Epithelial cell of esophagus (primary cell): ENCODE measurements at regions not wholly inside any gene's neighbourhood (a gene's known extent, or its start where the extent isn't known, plus 50 kb on each side); places are given as distances from the start of the nearest gene placed in this dataset.
A peak's percentile ranks its signal among the peaks of the same experiment; 100 is the strongest.
"Not testable (repeated sequence)": the region's sequence is repeated elsewhere in the genome, so short reads cannot be mapped to it uniquely, and the experiment has no call there.

ENCODE experiments used
- DNase-seq: peaks from one replicate; pipeline ENCODE4 v3.0.0; 2010; ENCODE audit warnings: low read depth
- H3K4me3 ChIP-seq: 2 replicates; pipeline ENCODE4 v1.5.1; 2011; ENCODE audit warnings: mild to moderate bottlenecking, low read length, control low read depth
- TF ChIP-seq, protein P1 (sequence below): IDR thresholded peaks from 2 replicates; pipeline ENCODE4 v1.5.1; 2011; ENCODE audit warnings: low read depth, mild to moderate bottlenecking, low read length, control low read depth, inconsistent platforms; ENCODE audit not compliant: insufficient read depth; ENCODE audit errors: missing control alignments

DNA sequence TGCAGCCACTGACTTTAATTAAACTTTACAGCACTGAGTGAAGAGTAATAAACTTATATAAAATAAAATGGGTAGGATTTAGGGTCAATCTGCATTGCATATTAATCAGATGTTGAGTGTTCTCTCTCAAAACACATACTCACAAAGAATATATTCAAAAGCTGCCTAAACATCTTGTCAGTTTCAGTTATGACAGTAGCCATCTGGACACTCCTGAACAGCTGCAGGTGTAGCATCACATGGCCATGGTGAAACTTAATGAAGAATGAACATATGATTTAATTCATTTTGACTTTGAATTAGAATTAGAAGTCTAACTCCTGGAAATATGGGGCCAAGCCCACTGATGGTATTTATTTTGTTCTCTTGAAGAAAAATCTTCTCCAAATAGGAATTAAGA lies 684.3 kb upstream of the RAG2 start:
- DNase-seq = no peak
- H3K4me3 ChIP-seq = no peak overlapping the region
- TF ChIP-seq, protein P1, sequence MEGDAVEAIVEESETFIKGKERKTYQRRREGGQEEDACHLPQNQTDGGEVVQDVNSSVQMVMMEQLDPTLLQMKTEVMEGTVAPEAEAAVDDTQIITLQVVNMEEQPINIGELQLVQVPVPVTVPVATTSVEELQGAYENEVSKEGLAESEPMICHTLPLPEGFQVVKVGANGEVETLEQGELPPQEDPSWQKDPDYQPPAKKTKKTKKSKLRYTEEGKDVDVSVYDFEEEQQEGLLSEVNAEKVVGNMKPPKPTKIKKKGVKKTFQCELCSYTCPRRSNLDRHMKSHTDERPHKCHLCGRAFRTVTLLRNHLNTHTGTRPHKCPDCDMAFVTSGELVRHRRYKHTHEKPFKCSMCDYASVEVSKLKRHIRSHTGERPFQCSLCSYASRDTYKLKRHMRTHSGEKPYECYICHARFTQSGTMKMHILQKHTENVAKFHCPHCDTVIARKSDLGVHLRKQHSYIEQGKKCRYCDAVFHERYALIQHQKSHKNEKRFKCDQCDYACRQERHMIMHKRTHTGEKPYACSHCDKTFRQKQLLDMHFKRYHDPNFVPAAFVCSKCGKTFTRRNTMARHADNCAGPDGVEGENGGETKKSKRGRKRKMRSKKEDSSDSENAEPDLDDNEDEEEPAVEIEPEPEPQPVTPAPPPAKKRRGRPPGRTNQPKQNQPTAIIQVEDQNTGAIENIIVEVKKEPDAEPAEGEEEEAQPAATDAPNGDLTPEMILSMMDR = no peak

DNA sequence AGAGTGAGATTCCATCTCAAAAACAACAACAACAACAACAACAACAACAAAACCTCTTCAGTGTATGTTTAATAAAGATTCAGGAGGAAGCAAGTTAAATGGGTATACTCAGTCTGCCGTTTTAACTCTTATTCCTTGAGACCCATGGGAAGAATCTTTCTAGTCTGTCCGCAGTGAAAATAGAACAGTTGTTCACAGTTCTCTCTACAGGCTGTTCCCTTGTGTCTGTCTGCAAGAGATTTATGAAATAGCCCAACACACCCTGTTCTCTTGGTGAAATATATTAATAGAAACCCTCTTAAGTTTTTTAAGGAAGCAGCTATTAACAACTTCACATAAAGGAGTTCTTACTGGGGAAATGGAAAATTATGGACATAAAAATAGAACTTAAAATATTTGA lies 682.2 kb upstream of the RAG2 start:
- H3K4me3 ChIP-seq = no peak overlapping the region
- no peak for DNase-seq
- TF ChIP-seq, protein P1 = no peak

DNA sequence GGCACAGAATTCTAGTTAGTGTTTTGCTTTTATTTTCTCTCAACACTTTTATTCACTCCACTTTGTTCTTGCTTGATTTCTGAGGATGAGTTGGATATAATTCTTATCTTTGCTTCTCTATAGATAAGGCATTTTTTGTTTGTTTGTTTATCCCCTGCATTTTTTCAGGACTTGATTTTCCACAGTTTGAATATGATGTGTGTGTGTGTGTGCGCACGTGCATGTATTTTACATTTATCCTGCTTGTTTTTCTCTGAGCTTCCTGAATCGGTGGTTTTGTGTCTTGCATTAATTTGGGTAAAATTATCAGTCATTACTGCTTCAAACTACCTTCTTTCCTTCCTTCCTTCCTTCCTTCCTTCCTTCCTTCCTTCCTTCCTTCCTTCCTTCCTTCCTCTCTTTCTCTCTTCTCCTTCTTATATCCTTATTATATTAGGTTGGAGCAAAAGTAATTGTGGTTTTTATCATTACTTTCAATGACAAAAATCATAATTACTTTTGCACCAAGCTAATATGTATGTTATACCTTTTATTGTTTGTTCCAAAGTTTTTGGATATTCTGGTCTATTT lies 679.9 kb upstream of the RAG2 start:
- no peak for DNase-seq
- TF ChIP-seq, protein P1 = no peak

DNA sequence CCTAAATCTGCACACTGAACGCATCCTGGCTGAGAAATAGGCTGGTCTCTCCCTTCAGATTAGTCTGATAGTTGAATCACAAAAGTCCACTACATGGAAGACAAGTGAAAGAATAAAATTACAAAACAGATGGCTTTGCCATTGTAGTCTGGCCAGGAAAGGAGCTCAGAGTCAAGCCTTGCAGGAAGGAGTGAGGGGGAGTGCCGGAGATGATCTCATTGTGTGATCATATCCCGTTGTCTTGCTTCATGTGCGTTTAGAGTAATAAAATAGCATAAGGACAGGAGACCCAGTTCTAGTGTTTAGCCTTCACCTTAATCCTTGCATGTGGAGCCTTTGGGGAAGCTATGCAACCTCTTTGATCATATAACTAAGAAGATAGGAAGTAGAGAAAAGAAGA lies 666.7 kb upstream of the RAG2 start:
- DNase-seq = peak; percentile 32
- TF ChIP-seq, protein P1 = no peak
- H3K4me3 ChIP-seq = no peak overlapping the region

More for the DNA sequence above, 679.9 kb upstream of the RAG2 start:
- H3K4me3 ChIP-seq = no peak overlapping the region

DNA sequence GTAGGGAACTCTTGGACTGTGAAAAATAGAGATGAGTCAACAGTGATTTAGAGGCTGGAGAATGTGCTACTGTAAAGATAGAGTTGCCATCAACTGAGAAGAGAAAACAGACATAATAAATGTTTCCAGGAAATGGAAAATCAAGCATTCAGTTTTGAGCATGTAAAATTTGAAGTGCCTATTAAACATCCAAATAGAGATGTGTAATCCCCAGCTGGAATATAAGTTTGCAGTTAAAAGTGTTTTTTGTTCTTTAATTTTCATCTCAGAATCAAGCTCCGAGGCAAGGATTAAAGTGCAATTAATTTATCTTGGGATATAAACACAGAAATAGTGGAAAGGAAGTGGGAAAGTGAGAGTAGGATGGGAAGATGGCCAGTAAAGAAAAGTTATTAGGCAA lies 666.0 kb upstream of the RAG2 start:
- no peak for DNase-seq
- no peak overlapping the region for H3K4me3 ChIP-seq
- TF ChIP-seq, protein P1 = no peak

DNA sequence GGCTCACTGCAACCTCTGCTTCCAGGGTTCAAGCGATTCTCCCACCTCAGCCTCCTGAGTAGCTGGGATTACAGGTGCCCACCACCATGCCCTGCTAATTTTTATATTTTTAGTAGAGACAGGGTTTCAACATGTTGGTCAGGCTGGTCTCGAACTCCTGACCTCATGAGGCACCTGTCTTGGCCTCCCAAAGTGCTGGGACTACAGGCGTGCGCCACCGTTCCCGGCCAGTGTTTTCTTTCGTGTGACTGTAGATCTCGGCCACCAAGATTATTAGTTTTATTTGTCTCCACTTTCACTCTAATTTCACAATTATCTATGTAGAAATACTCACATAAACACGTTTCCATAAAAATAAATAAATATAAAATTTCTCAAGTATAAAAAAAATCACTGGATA lies 665.4 kb upstream of the RAG2 start:
- not testable (repeated sequence) for H3K4me3 ChIP-seq, DNase-seq

DNA sequence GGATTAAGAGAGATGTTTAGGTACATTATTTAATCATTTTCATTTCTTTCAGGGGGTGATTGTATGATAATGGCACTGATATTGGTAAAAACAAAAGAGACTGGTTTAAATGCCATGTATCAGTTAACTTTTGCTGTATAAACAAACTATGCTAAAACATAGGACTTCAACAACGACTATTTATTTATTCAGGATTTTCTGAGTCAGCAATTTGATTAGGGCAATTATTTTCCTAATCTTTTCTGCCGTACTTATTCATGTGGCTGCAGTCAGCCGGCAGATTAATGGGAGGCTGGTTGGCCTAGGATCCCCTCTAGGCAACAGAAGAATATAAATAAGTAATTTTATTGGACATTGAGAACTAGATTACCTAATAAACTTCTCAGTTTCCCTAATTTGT lies 661.7 kb upstream of the RAG2 start:
- TF ChIP-seq, protein P1 = no peak

More for the DNA sequence above, 661.7 kb upstream of the RAG2 start:
- no peak overlapping the region for H3K4me3 ChIP-seq
- DNase-seq = no peak
